Coronary artery (tissue), 2 donors: ENCODE measurements at regions not wholly inside any gene's neighbourhood (a gene's known extent, or its start where the extent isn't known, plus 50 kb on each side); places are given as distances from the start of the nearest gene placed in this dataset.

ENCODE experiments used
- DNase-seq: peaks from one replicate; pipeline ENCODE4 v3.0.0-alpha.2; 2017; ENCODE audit warnings: low spot score
- H3K27ac ChIP-seq, 2 donors: fragments of 200-600 bp; sonication (generic); one replicate each; pipeline ENCODE4 v1.5.1; 2016 to 2019
- H3K4me3 ChIP-seq: fragments of 200-600 bp; sonication (generic); 2 replicates; pipeline ENCODE4 v1.5.1; 2016; ENCODE audit warnings: mild to moderate bottlenecking, moderate library complexity
- CTCF ChIP-seq: fragments of 200-600 bp; sonication (generic); IDR thresholded peaks from one replicate; pipeline ENCODE4 v1.5.1; 2019; ENCODE audit warnings: antibody characterized with exemption

GRCh38 chr16:65540901-65541300, 419.0 kb upstream of the CDH11 start:
- TF ChIP-seq CTCF = no peak
- H3K4me3 ChIP-seq = no peak overlapping the region
- DNase-seq = no peak
- H3K27ac ChIP-seq = no peak overlapping the region

GRCh38 chr16:65538976-65539375, 417.1 kb upstream of the CDH11 start:
- H3K4me3 ChIP-seq = no peak overlapping the region
- DNase-seq = no peak
- no peak for TF ChIP-seq CTCF
- peak overlapping the region in 1 of 2 donors; percentile 20 for H3K27ac ChIP-seq

GRCh38 chr16:65537336-65537735, 415.5 kb upstream of the CDH11 start:
- no peak overlapping the region for H3K4me3 ChIP-seq
- TF ChIP-seq CTCF = no peak
- H3K27ac ChIP-seq = no peak overlapping the region
- no peak for DNase-seq

GRCh38 chr16:65534121-65534528, 412.3 kb upstream of the CDH11 start:
- no peak for DNase-seq
- TF ChIP-seq CTCF = no peak
- H3K27ac ChIP-seq = no peak overlapping the region
- no peak overlapping the region for H3K4me3 ChIP-seq

- DNase-seq = no peak
- Histone ChIP-seq H3K27ac (no peak overlapping the region), H3K4me3 (no peak overlapping the region)
- no peak for TF ChIP-seq CTCF
Measured at GRCh38 chr16:65532846-65533245, 411.0 kb upstream of the CDH11 start.

- no peak for DNase-seq
- Histone ChIP-seq H3K4me3 (peak overlapping the region; percentile 51), H3K27ac (no peak overlapping the region)
- TF ChIP-seq CTCF = no peak
Measured at GRCh38 chr16:65532258-65532657, 410.4 kb upstream of the CDH11 start.

GRCh38 chr16:65531475-65531874, 409.6 kb upstream of the CDH11 start:
- H3K27ac ChIP-seq = no peak overlapping the region
- no peak for DNase-seq
- TF ChIP-seq CTCF = no peak
- no peak overlapping the region for H3K4me3 ChIP-seq
